ENCODE measurements at regions not wholly inside any gene's neighbourhood (a gene's known extent, or its start where the extent isn't known, plus 50 kb on each side); places are given as distances from the start of the nearest gene placed in this dataset.

DNA sequence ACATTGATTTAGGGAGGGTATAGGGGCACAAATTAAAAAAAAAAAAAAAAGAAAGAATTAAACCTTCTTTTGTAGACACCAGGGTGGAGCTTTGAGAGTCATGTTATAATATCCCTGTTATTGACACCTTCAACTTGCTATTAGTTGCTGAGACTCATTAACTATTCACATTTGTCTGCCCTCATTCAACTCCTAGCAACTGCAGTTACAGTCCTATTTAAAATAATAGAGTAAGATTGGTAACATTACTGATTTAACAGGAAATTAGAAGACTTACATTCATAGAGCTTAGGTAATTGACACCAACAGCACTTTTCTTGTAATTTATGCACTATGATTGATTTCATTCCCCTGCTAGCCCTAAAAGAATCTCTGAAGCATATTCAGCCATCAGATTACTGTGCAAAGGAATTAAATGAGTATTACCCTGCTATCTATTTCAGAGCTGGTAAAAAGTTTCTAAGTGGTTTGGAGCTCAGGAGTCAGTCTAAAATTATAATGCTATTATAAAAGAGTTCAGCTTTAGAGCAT, 148.8 kb upstream of the TBL1XR1 start:
- no peak for TF ChIP-seq PPARA (CRISPR knock-in tag; IDR thresholded peaks at IDR 0.05; ENCODE audit: borderline replicate concordance)
- TF ChIP-seq RARB (CRISPR knock-in tag; IDR thresholded peaks at IDR 0.05): no peak

Measured in SK-N-SH treated with all-trans-retinoic acid at 6 μM for 48 hours (cell line).